ENCODE measurements at regions not wholly inside any gene's neighbourhood (a gene's known extent, or its start where the extent isn't known, plus 50 kb on each side); places are given as distances from the start of the nearest gene placed in this dataset.

- TF ChIP-seq CTCF (IDR thresholded peaks at IDR 0.05) (no peak), EP300 (IDR thresholded peaks at IDR 0.05) (no peak)
Measured at GRCh38 chr11:90650153-90650552, 427.3 kb upstream of the CHORDC1 start.
